Neural progenitor cell (in vitro differentiated cells): ENCODE measurements at regions not wholly inside any gene's neighbourhood (a gene's known extent, or its start where the extent isn't known, plus 50 kb on each side); places are given as distances from the start of the nearest gene placed in this dataset.

ENCODE experiments used
- CTCF ChIP-seq: fragments of 200-600 bp; sonication (generic); IDR thresholded peaks from 2 replicates; pipeline ENCODE4 v1.5.1; 2017; ENCODE audit warnings: antibody characterized with exemption, mild to moderate bottlenecking
- EZH2 ChIP-seq: fragments of 200-600 bp; sonication (generic); IDR thresholded peaks from 2 replicates; pipeline ENCODE4 v1.6.1; 2017; ENCODE audit warnings: antibody characterized with exemption, mild to moderate bottlenecking, moderate library complexity
- EZH2phosphoT487 ChIP-seq: fragments of 200-600 bp; sonication (generic); IDR thresholded peaks from 2 replicates; pipeline ENCODE4 v1.6.1; 2017; ENCODE audit warnings: antibody characterized with exemption

GRCh38 chr10:108462005-108462404, 1297.5 kb upstream of the SORCS1 start:
- TF ChIP-seq CTCF (no peak), EZH2 (no peak), EZH2phosphoT487 (no peak)
